ENCODE measurements at regions not wholly inside any gene's neighbourhood (a gene's known extent, or its start where the extent isn't known, plus 50 kb on each side); places are given as distances from the start of the nearest gene placed in this dataset.

DNA sequence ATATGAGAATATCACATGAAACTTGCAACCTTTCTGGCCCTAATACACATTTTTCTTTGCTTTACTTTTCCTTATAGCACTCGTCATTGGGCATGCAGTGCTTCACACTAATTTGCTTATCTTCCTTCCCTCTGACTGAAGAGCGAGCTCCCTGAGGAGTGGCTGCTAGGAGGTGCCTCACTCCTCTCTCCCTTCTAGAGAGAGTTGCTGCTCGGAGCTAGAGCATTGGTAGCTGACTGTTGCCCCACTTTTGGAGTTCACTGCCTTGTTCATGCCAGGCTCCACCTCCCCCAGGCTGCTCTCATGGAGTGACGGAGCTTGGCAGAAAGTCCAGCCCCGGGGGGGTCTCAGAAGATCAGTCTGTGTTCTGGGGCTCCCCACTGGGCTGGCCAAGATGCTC lies 413.2 kb downstream of the MED10 start:
- 59% methylated on average over 5 of the region's 5 CpGs for WGBS
- ATAC-seq (no peak), DNase-seq (no peak)
- Histone ChIP-seq H3K4me1 (ENCODE audit: control insufficient read depth, insufficient read depth, low read length) (no peaks in the 10 kb centered on the region), H3K27me3 (ENCODE audit: control insufficient read depth, insufficient read depth) (no peaks in the 10 kb centered on the region), H3K27ac (ENCODE audit: low read length) (no peak overlapping the region), H3K4me3 (ENCODE audit: low read length) (no peak overlapping the region), H3K9me3 (ENCODE audit: control insufficient read depth, low read length) (peaks cover 2% of the 10 kb centered on the region)
- intact Hi-C loops (cut with DNase I): no loop called here

DNA sequence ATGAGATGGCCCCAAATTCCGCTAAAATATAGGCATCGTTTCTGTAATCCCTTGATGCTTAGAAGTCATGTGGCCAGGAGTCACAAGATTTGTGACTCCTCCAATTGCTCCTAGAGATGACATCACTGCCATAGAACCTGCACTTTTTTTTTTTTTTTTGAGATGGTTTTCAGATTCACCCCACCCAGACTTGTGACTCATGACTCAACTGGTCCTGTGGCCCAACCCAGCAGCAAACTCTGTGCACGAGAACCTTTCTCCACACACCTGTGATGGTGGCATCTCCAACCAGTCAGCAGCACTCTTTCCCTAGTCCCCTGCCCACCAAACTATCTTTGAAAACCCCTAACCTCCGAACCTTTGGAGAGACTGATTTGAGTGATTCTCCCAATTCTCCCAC lies 414.0 kb downstream of the MED10 start:
- H3K9me3 ChIP-seq (ENCODE audit: control insufficient read depth, low read length): peaks cover 2% of the 10 kb centered on the region
- ATAC-seq: no peak
- WGBS: 84% methylated on average over 4 of the region's 4 CpGs
- no peak for DNase-seq
- intact Hi-C loops (cut with DNase I): no loop called here
- H3K4me1 ChIP-seq (ENCODE audit: control insufficient read depth, insufficient read depth, low read length): no peaks in the 10 kb centered on the region
- no peak overlapping the region for H3K4me3 ChIP-seq (ENCODE audit: low read length)
- no peak overlapping the region for H3K27ac ChIP-seq (ENCODE audit: low read length)
- H3K27me3 ChIP-seq (ENCODE audit: control insufficient read depth, insufficient read depth): no peaks in the 10 kb centered on the region

- no peak overlapping the region for H3K27ac ChIP-seq (ENCODE audit: low read length)
- H3K9me3 ChIP-seq (ENCODE audit: control insufficient read depth, low read length): peaks cover 4% of the 10 kb centered on the region
- no peak overlapping the region for H3K4me3 ChIP-seq (ENCODE audit: low read length)
- no peak for DNase-seq
- WGBS: 75% methylated on average over 2 of the region's 2 CpGs
- intact Hi-C loops (cut with DNase I): no loop called here
- ATAC-seq: no peak
- H3K4me1 ChIP-seq (ENCODE audit: control insufficient read depth, insufficient read depth, low read length): no peaks in the 10 kb centered on the region
- no peaks in the 10 kb centered on the region for H3K27me3 ChIP-seq (ENCODE audit: control insufficient read depth, insufficient read depth)
These were observed 420.6 kb downstream of the MED10 start for GRCh38 chr5:5957737-5958136.

DNA sequence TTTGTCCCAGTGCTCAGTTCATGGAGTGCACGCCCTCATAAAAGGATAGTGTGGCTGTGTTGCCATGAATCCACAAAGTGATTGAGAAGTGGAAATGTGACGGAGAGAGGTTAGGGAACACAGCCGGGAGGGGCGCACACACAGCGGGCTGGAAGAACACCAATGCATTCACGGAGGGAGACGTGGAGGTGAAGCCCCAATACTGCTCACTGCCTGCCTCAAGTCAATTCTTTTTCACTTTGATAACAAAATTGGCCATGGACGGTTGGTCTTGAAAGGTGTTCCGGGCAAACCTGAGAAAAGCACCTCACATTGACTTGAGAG lies 424.1 kb downstream of the MED10 start:
- 88% methylated on average over 9 of the region's 9 CpGs for WGBS
- H3K27ac ChIP-seq (ENCODE audit: low read length): no peak overlapping the region
- DNase-seq (no peak), ATAC-seq (no peak)
- no peaks in the 10 kb centered on the region for H3K27me3 ChIP-seq (ENCODE audit: control insufficient read depth, insufficient read depth)
- no peak overlapping the region for H3K4me3 ChIP-seq (ENCODE audit: low read length)
- no peaks in the 10 kb centered on the region for H3K4me1 ChIP-seq (ENCODE audit: control insufficient read depth, insufficient read depth, low read length)
- H3K9me3 ChIP-seq (ENCODE audit: control insufficient read depth, low read length): peaks cover 4% of the 10 kb centered on the region
- intact Hi-C loops (cut with DNase I): no loop called here

- no peaks in the 10 kb centered on the region for H3K27me3 ChIP-seq (ENCODE audit: control insufficient read depth, insufficient read depth)
- no peak overlapping the region for H3K27ac ChIP-seq (ENCODE audit: low read length)
- peaks cover 4% of the 10 kb centered on the region for H3K9me3 ChIP-seq (ENCODE audit: control insufficient read depth, low read length)
- intact Hi-C loops (cut with DNase I): no loop called here
- no peaks in the 10 kb centered on the region for H3K4me1 ChIP-seq (ENCODE audit: control insufficient read depth, insufficient read depth, low read length)
- ATAC-seq (no peak), DNase-seq (no peak)
- 90% methylated on average over 12 of the region's 12 CpGs for WGBS
- no peak overlapping the region for H3K4me3 ChIP-seq (ENCODE audit: low read length)
These were observed 424.6 kb downstream of the MED10 start for GRCh38 chr5:5953584-5954274.

- intact Hi-C loops (cut with DNase I): no loop called here
- ATAC-seq (no peak), DNase-seq (no peak)
- H3K4me3 ChIP-seq (ENCODE audit: low read length): no peak overlapping the region
- WGBS: 64% methylated on average over 3 of the region's 3 CpGs
- H3K27me3 ChIP-seq (ENCODE audit: control insufficient read depth, insufficient read depth): no peaks in the 10 kb centered on the region
- H3K9me3 ChIP-seq (ENCODE audit: control insufficient read depth, low read length): peaks cover 4% of the 10 kb centered on the region
- no peak overlapping the region for H3K27ac ChIP-seq (ENCODE audit: low read length)
- no peaks in the 10 kb centered on the region for H3K4me1 ChIP-seq (ENCODE audit: control insufficient read depth, insufficient read depth, low read length)
These were observed 426.4 kb downstream of the MED10 start for GRCh38 chr5:5951953-5952352.

- ATAC-seq: no peak
- 32% methylated on average over 5 of the region's 5 CpGs for WGBS
- H3K27ac ChIP-seq (ENCODE audit: low read length): no peak overlapping the region
These were observed 427.7 kb downstream of the MED10 start for GRCh38 chr5:5950658-5951057.

GRCh38 chr5:5941486-5941885 lies 436.9 kb downstream of the MED10 start:
- Histone ChIP-seq H3K4me3 (ENCODE audit: low read length) (no peak overlapping the region), H3K4me1 (ENCODE audit: control insufficient read depth, insufficient read depth, low read length) (no peaks in the 10 kb centered on the region), H3K9me3 (ENCODE audit: control insufficient read depth, low read length) (peaks cover 8% of the 10 kb centered on the region), H3K27me3 (ENCODE audit: control insufficient read depth, insufficient read depth) (no peaks in the 10 kb centered on the region), H3K27ac (ENCODE audit: low read length) (no peak overlapping the region)
- intact Hi-C loops (cut with DNase I): no loop called here
- ATAC-seq (no peak), DNase-seq (no peak)
- 77% methylated on average over 5 of the region's 5 CpGs for WGBS

More at GRCh38 chr5:5950658-5951057, 427.7 kb downstream of the MED10 start:
- Histone ChIP-seq H3K4me3 (ENCODE audit: low read length) (no peak overlapping the region), H3K9me3 (ENCODE audit: control insufficient read depth, low read length) (no peaks in the 10 kb centered on the region), H3K4me1 (ENCODE audit: control insufficient read depth, insufficient read depth, low read length) (no peaks in the 10 kb centered on the region), H3K27me3 (ENCODE audit: control insufficient read depth, insufficient read depth) (no peaks in the 10 kb centered on the region)
- intact Hi-C loops (cut with DNase I): no loop called here
- DNase-seq: no peak

DNA sequence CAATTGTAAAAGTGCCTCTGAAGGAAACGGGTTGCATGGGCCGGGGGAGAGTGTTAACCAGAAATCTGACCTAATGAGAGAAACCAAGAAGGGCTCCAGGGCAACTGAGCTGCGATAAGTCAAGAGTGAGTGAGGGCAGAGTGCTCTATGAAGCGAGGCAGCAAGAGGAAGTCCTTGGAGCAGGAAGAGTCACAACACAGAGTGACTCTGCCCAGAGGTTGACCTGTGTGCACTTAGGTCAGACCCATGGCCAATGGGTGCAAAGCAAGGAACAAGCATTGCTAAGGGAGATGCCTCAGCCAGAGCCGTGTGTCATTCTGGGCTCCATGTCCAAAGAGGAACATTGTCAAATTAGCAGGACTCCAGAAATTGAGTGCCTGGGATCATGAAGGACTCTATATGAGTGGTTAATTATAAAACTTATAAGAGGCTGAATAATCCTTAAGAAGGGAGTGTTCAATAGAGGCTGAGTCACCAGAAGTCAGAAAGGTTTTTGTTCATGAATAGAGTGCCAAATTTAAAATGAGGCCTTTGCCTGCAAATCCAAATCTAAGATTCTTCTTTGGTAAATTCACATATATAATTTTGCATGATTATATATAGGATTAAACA lies 438.5 kb downstream of the MED10 start:
- DNase-seq (no peak), ATAC-seq (no peak)
- 73% methylated on average over 5 of the region's 5 CpGs for WGBS
- H3K9me3 ChIP-seq (ENCODE audit: control insufficient read depth, low read length): peaks cover 8% of the 10 kb centered on the region
- no peak overlapping the region for H3K27ac ChIP-seq (ENCODE audit: low read length)
- no peaks in the 10 kb centered on the region for H3K4me1 ChIP-seq (ENCODE audit: control insufficient read depth, insufficient read depth, low read length)
- intact Hi-C loops (cut with DNase I): no loop called here
- no peaks in the 10 kb centered on the region for H3K27me3 ChIP-seq (ENCODE audit: control insufficient read depth, insufficient read depth)
- no peak overlapping the region for H3K4me3 ChIP-seq (ENCODE audit: low read length)

- no peak overlapping the region for H3K27ac ChIP-seq (ENCODE audit: low read length)
- H3K4me1 ChIP-seq (ENCODE audit: control insufficient read depth, insufficient read depth, low read length): no peaks in the 10 kb centered on the region
- intact Hi-C loops (cut with DNase I): no loop called here
- H3K9me3 ChIP-seq (ENCODE audit: control insufficient read depth, low read length): peaks cover 4% of the 10 kb centered on the region
- 59% methylated on average over 3 of the region's 3 CpGs for WGBS
- no peak overlapping the region for H3K4me3 ChIP-seq (ENCODE audit: low read length)
- no peaks in the 10 kb centered on the region for H3K27me3 ChIP-seq (ENCODE audit: control insufficient read depth, insufficient read depth)
- DNase-seq (no peak), ATAC-seq (no peak)
These were observed 444.7 kb downstream of the MED10 start for GRCh38 chr5:5933651-5934050.

GRCh38 chr5:5932824-5933223 lies 445.5 kb downstream of the MED10 start:
- Histone ChIP-seq H3K4me1 (ENCODE audit: control insufficient read depth, insufficient read depth, low read length) (no peaks in the 10 kb centered on the region), H3K9me3 (ENCODE audit: control insufficient read depth, low read length) (peaks cover 4% of the 10 kb centered on the region), H3K4me3 (ENCODE audit: low read length) (no peak overlapping the region), H3K27me3 (ENCODE audit: control insufficient read depth, insufficient read depth) (no peaks in the 10 kb centered on the region), H3K27ac (ENCODE audit: low read length) (no peak overlapping the region)
- DNase-seq (no peak), ATAC-seq (no peak)
- intact Hi-C loops (cut with DNase I): no loop called here
- 83% methylated on average over 5 of the region's 5 CpGs for WGBS

DNA sequence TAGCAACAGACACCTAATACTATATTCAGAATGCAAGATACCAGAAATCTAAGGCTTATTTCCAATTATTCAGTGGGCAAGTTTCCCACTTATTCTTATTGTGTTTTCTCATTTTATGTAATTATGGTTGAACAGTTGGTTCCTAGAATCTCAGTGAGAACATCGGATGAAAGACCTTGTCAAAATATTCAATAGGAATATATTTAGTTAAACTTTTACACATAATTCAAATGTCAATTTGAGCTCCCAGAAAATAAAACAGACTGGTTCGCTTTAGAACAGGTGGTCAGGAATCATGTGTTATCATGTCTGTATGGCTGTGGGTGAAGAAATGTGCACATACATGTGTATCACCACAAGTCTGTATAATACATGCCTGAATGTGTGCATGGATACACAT lies 447.8 kb downstream of the MED10 start:
- Histone ChIP-seq H3K9me3 (ENCODE audit: control insufficient read depth, low read length) (peaks cover 5% of the 10 kb centered on the region), H3K27me3 (ENCODE audit: control insufficient read depth, insufficient read depth) (no peaks in the 10 kb centered on the region), H3K4me3 (ENCODE audit: low read length) (no peak overlapping the region), H3K27ac (ENCODE audit: low read length) (no peak overlapping the region), H3K4me1 (ENCODE audit: control insufficient read depth, insufficient read depth, low read length) (no peaks in the 10 kb centered on the region)
- DNase-seq (no peak), ATAC-seq (no peak)
- intact Hi-C loops (cut with DNase I): no loop called here
- 89% methylated on average over 2 of the region's 2 CpGs for WGBS
